ENCODE measurements at regions not wholly inside any gene's neighbourhood (a gene's known extent, or its start where the extent isn't known, plus 50 kb on each side); places are given as distances from the start of the nearest gene placed in this dataset.
A peak's percentile ranks its signal among the peaks of the same experiment; 100 is the strongest.

DNA sequence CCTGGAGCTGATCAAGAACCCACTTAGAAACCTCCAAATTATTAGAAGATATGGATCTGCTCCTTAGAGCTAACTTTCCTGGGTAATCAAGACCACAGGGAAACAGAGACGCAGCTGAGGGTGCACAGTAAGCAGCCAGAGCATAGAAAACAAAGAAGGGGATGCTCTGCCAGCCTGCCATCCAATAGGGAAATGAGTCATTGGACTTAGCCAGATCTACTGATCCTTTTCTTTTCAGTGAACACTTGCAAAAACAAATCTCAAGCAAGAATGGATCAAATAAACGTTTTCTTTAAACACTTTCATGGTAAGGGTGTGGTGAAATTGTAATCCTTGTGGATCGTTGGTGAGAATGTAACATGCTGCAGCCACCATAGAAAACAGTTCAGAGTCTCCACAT lies 474.0 kb downstream of the LTN1 start:
- Mint-ChIP-seq H3K27me3 (no peaks in the 10 kb centered on the region), H3K4me1 (peaks cover 5% of the 10 kb centered on the region), H3K4me3 (no peak overlapping the region), H3K9me3 (no peaks in the 10 kb centered on the region), H3K27ac (no peak overlapping the region), H3K36me3 (no peaks in the 10 kb centered on the region)
- ATAC-seq (ENCODE audit: low read depth), result no peak
- DNase-seq (ENCODE audit: low spot score in 2 of 2), result no peak

DNA sequence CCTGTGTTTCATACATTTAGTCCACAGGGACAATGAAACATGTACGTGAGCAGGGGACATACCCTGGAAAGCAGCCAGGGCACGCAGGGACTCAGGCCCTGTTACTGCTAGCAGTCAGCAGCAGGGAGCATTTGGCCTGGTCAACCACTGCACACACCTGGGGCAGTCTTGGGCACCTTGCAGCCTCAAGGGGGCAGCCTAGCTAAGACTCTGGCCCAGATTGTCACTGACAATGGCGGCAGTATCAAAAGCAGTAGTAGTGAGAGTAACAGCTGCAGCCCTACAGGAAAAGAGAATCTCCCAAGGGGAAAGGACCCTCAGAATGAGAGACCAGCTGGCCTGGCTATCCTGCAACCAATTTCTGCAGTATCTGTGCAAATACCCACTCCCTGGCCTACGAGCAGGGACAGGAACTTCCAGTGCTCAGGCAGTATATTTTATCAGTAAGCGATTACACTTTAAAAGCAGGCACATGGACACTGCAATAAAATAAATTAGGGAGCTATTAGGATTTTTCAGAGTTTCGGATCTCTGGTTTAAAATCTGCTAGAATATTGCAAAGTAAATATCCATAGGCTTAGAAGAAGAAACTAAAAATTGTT lies 475.6 kb downstream of the LTN1 start:
- no peaks in the 10 kb centered on the region for H3K27me3 Mint-ChIP-seq

DNA sequence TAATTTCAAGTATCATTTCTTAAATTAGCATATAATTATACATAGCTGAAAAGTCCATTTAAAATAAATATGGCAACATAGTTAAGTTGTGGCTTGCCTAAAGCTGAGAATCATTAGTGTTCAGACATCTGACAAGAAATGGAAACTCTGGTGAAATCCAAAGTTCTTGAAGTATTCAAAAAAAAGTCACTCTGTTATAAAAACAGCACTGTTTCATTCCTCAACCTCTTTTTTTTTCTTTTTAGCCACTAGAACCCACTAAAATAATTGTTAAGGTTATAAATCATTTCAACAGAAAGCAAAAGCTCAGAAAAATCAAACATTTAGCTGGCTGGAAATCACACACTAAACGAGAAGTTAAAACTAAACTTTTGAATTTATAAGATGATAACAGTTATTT lies 476.7 kb downstream of the LTN1 start:
- no peak overlapping the region for H3K4me3 Mint-ChIP-seq
- no peaks in the 10 kb centered on the region for H3K27me3 Mint-ChIP-seq
- no peaks in the 10 kb centered on the region for H3K36me3 Mint-ChIP-seq
- H3K27ac Mint-ChIP-seq, result no peak overlapping the region
- peaks cover 5% of the 10 kb centered on the region for H3K4me1 Mint-ChIP-seq
- ATAC-seq (ENCODE audit: low read depth) (no peak), DNase-seq (ENCODE audit: low spot score in 2 of 2) (no peak)
- no peaks in the 10 kb centered on the region for H3K9me3 Mint-ChIP-seq

More for the DNA sequence above, 475.6 kb downstream of the LTN1 start:
- H3K4me1 Mint-ChIP-seq, result peaks cover 5% of the 10 kb centered on the region
- H3K4me3 Mint-ChIP-seq, result no peak overlapping the region
- H3K36me3 Mint-ChIP-seq, result no peaks in the 10 kb centered on the region
- no peak overlapping the region for H3K27ac Mint-ChIP-seq
- peak; percentile 45 to 49 for DNase-seq (ENCODE audit: low spot score in 2 of 2)
- no peaks in the 10 kb centered on the region for H3K9me3 Mint-ChIP-seq
- ATAC-seq (ENCODE audit: low read depth), result peak; percentile 98

DNA sequence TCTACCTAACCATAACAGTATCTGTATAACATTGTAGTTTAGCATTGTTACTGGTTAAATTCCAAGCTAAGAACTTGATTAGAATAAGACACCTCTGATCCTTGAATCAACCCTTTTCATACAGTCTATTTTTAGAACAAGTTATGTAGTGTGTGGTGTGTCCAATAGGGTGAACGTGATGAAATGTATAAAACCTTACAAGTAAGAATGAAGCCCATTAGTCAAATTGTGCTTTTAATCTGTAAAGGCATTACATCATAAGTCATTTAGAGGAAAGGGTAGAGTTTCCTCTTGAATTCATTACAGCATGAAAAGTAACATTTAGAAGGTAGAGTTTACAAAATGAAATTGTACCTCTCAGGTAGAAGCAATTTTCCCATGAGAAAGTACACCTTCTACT lies 479.2 kb downstream of the LTN1 start:
- DNase-seq (ENCODE audit: low spot score in 2 of 2), result no peak
- Mint-ChIP-seq H3K4me1 (peaks cover 5% of the 10 kb centered on the region), H3K9me3 (no peaks in the 10 kb centered on the region), H3K27me3 (peaks cover 1% of the 10 kb centered on the region), H3K36me3 (no peaks in the 10 kb centered on the region), H3K4me3 (no peak overlapping the region), H3K27ac (no peak overlapping the region)
- ATAC-seq (ENCODE audit: low read depth), result no peak

DNA sequence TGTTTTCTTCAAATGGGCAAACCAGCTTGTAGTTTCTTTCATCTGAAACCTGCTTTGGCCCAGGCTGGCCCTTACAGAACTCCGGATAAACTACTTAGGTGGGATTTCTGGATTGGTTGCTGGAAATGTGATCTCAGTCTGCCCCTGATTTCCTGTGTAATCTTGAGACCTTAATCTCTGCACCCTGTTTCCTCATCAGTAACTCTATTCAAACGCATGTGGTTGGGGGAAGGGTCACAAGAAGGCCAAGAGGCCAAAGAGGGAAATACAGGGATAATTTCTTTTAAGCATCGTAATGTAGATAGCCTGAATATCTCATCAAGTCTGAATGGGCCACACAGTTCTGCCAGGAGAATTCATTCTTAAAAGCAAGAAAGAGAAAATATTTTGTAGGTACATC lies 483.6 kb downstream of the LTN1 start:
- no peaks in the 10 kb centered on the region for H3K4me1 Mint-ChIP-seq
- H3K4me3 Mint-ChIP-seq, result no peak overlapping the region
- no peak overlapping the region for H3K27ac Mint-ChIP-seq
- peaks cover 1% of the 10 kb centered on the region for H3K27me3 Mint-ChIP-seq
- DNase-seq (ENCODE audit: low spot score in 2 of 2) (no peak), ATAC-seq (ENCODE audit: low read depth) (no peak)
- peaks cover 8% of the 10 kb centered on the region for H3K9me3 Mint-ChIP-seq
- peaks cover 2% of the 10 kb centered on the region for H3K36me3 Mint-ChIP-seq

DNA sequence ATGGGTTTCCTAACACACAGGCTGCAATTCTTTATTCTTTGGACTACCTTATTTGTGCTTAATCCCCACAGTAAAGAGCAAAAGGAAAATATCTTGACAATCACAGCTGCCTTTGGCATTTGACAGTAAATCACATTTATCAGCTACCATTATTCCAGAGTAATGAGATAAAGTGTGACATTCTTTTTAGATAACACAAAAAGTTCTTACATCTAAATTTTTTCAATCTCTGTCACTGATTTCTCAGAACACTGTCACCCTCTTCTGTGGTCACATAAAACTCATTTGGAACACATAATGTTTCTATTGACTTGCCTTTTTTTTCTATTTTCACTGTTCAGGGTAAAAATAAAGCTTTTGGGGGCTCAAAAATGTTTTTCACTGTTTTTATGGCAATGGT lies 484.6 kb downstream of the LTN1 start:
- Mint-ChIP-seq H3K9me3 (peaks cover 8% of the 10 kb centered on the region), H3K4me1 (no peaks in the 10 kb centered on the region), H3K36me3 (peaks cover 2% of the 10 kb centered on the region), H3K27ac (no peak overlapping the region), H3K4me3 (no peak overlapping the region), H3K27me3 (peaks cover 1% of the 10 kb centered on the region)
- DNase-seq (ENCODE audit: low spot score in 2 of 2) (no peak), ATAC-seq (ENCODE audit: low read depth) (no peak)

DNA sequence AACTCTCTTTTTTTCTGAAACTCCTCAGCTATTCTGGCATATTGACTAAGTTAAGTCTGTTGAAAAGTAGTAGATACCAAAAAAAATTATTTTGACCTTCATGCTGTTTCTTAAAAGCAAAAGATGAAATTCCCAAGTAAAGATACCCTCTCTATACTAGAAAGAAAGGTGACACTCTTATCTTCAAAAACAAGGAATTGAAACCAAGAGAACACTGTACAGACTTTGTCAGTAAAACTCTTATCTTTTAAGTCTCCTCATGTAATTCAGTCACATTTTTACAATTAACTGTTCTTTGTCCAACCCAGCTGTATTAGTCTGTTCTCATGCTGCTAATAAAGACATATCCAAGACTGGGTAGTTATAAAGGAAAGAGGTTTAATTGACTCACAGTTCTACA lies 496.2 kb downstream of the LTN1 start:
- ATAC-seq (ENCODE audit: low read depth) (no peak), DNase-seq (ENCODE audit: low spot score in 2 of 2) (no peak)
- peaks cover 4% of the 10 kb centered on the region for H3K9me3 Mint-ChIP-seq
- no peak overlapping the region for H3K27ac Mint-ChIP-seq
- H3K4me3 Mint-ChIP-seq, result no peak overlapping the region
- H3K36me3 Mint-ChIP-seq, result peaks cover 2% of the 10 kb centered on the region
- no peaks in the 10 kb centered on the region for H3K4me1 Mint-ChIP-seq
- H3K27me3 Mint-ChIP-seq, result no peaks in the 10 kb centered on the region

DNA sequence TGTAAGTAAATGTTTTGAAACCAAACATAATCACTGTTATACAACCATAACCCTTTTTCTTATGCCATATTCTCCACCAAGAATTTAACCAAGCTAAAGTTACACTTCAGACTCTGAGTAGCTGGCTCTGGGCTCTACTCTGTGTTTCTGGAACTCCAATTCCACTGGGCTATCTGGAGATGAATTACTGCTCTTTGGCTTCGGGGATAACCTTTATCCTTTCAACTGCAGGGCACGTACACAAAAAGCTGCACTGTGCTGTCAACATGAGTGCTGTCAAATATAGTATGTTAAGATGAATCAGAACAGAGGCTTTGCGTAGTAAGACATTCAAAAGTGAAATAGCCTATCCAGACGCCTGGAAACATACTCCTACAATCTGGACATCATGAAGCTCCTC lies 500.6 kb downstream of the LTN1 start:
- Mint-ChIP-seq H3K4me3 (no peak overlapping the region), H3K4me1 (no peaks in the 10 kb centered on the region), H3K9me3 (no peaks in the 10 kb centered on the region), H3K27me3 (no peaks in the 10 kb centered on the region), H3K27ac (no peak overlapping the region), H3K36me3 (no peaks in the 10 kb centered on the region)
- DNase-seq (ENCODE audit: low spot score in 2 of 2) (no peak), ATAC-seq (ENCODE audit: low read depth) (no peak)

DNA sequence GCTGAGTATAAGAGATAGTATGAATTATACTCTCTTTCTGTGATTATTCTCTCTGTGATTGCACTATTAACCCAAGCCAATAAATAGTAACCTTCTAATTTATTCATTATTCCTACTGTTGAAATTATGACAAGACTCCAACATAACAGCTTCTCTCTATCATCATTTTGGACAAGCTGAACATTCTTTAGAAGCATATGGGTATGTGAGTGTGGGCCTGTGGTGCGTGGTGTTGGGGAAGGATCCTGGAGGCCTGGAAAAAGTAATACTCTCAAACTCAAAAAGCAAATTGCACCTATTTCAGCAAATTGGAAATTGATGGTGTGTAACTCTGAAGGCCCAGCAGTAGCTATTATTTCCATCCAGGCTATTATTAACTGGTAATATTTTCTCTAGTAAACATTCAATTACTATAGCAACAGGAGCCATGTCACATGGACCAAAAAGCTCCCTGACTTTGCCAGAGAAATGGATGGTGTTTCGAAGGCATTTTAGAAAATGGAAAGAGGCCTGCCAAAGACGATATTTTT lies 502.8 kb downstream of the LTN1 start:
- H3K27me3 Mint-ChIP-seq, result no peaks in the 10 kb centered on the region
- no peaks in the 10 kb centered on the region for H3K9me3 Mint-ChIP-seq
- no peak for ATAC-seq (ENCODE audit: low read depth)
- no peaks in the 10 kb centered on the region for H3K36me3 Mint-ChIP-seq
- H3K27ac Mint-ChIP-seq, result no peak overlapping the region
- no peak overlapping the region for H3K4me3 Mint-ChIP-seq
- DNase-seq (ENCODE audit: low spot score in 2 of 2), result no peak
- H3K4me1 Mint-ChIP-seq, result no peaks in the 10 kb centered on the region

DNA sequence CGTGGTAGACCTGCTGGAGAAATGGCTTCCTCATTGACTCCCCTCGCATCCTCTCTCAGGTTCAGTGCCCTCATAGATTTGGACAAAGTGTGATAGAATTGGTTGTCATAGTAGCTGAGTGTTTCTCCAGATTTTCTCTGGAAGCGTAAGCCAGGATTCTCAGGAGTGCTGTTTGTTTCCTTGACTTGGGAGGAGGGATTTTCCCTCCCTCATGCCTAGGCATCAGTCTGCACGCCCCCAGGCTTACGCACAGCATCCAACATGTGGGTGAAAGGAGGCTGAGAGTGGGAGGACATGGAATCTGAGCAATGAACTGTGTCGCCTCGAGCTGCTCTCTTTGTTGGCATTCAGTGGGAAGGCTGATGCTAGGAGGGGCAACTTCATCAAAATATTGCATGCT lies 503.5 kb downstream of the LTN1 start:
- no peak overlapping the region for H3K4me3 Mint-ChIP-seq
- ATAC-seq (ENCODE audit: low read depth), result no peak

DNA sequence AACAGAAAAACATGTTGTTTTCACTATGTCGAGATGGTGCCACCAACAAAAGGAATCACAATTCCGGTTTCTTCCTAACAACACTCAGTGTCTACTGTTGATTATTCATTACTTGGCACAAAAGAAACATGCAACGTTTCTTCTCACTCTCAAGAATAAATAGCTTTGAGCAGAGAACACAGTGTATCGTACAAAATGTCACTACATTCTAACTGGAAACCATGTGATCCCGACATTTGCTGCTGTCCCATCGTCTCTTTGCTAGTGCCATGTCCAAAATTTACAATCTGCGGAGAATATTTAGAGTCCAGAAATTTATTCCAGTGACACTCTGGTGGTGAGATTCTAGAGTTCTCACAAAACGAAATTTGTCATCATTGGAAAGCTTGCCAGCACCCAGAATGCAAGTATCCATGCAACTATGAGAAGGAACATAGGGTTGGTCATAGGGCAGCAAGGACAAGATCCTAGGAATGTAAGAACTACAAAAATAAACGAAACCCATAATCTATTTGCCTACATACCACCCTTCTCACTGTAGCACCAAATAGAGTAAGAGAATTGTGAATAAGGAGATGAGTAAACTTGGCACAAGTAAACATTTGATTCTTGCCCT lies 505.1 kb downstream of the LTN1 start:
- Mint-ChIP-seq H3K4me3 (no peak overlapping the region), H3K9me3 (no peaks in the 10 kb centered on the region), H3K27me3 (no peaks in the 10 kb centered on the region), H3K27ac (no peak overlapping the region), H3K4me1 (no peaks in the 10 kb centered on the region), H3K36me3 (no peaks in the 10 kb centered on the region)
- DNase-seq (ENCODE audit: low spot score in 2 of 2), result no peak
- ATAC-seq (ENCODE audit: low read depth), result no peak

More for the DNA sequence above, 503.5 kb downstream of the LTN1 start:
- Mint-ChIP-seq H3K27me3 (no peaks in the 10 kb centered on the region), H3K9me3 (no peaks in the 10 kb centered on the region), H3K27ac (no peak overlapping the region), H3K4me1 (no peaks in the 10 kb centered on the region), H3K36me3 (no peaks in the 10 kb centered on the region)
- no peak for DNase-seq (ENCODE audit: low spot score in 2 of 2)

DNA sequence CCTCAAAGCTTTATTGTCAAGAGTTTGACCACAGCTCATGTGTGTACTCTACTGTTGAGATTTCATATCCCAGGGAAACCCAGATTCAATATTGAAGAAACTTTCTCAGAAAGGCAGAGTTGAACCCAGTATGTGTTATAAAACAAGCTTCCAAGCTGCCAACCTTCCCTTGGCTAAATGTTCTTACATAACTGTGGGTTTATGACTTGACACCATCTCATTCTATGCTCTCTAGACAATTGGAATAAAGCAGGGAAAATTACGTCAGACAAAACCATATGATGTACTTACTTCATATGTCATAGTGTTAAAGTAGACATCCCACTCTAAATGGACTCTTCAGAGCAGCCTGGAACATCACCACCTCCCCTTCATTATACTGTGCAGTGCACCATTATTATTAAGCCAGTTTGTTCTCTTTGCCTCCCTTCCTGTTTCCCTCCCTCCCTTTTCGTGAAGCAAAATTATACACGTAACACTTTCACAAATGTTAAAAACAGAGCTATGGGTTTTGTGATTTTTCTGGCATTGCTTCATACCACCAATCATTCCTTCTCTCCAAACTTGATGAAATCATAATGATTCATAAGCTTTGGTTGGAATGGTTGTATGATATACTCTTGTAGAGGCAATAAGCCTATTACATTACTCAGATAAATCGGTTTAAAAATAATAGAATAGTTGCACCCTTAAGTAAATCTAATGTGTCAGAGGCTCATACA lies 507.2 kb downstream of the LTN1 start:
- peaks cover 1% of the 10 kb centered on the region for H3K4me1 Mint-ChIP-seq
- no peak for ATAC-seq (ENCODE audit: low read depth)
- H3K27ac Mint-ChIP-seq, result no peak overlapping the region
- no peak overlapping the region for H3K4me3 Mint-ChIP-seq
- H3K27me3 Mint-ChIP-seq, result no peaks in the 10 kb centered on the region
- no peaks in the 10 kb centered on the region for H3K36me3 Mint-ChIP-seq
- DNase-seq (ENCODE audit: low spot score in 2 of 2), result no peak
- no peaks in the 10 kb centered on the region for H3K9me3 Mint-ChIP-seq

DNA sequence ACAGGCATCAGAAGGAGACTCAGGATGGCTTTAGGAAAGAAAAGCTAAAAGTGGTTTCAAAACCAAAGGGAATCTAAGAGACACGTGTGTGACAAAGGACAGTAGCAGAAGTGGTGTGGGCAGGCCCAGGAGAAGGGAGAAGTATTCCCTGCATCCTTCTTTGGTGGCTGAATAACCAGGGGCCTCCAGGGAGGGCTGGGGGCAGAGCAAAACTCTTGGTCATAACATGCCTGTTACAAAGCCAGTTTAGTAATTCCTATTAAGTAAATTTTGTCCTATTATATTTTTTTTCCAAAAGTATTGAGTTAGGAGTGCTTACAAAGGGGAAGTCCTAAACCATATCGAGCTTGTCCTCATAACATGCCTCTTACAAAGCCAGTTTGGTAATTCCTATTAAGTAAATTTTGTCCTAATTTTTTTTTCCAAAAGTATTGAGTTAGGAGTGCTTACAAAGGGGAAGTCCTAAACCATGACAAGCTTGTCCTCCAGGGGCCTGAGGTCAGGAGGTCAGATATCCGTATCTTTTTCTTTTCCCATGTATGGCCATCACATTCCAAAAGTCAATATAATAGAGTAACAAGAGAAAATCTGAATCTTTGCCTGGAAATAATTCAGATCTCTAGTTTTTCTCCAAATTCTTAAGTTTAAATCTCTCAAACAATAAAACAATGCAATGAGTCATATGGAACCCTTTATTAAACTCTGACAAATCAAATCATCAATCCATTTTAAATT lies 509.2 kb downstream of the LTN1 start:
- peaks cover 5% of the 10 kb centered on the region for H3K4me1 Mint-ChIP-seq
- H3K36me3 Mint-ChIP-seq, result no peaks in the 10 kb centered on the region
- H3K27me3 Mint-ChIP-seq, result no peaks in the 10 kb centered on the region
- DNase-seq (ENCODE audit: low spot score in 2 of 2) (no peak), ATAC-seq (ENCODE audit: low read depth) (no peak)
- no peaks in the 10 kb centered on the region for H3K9me3 Mint-ChIP-seq
- no peak overlapping the region for H3K27ac Mint-ChIP-seq
- no peak overlapping the region for H3K4me3 Mint-ChIP-seq

DNA sequence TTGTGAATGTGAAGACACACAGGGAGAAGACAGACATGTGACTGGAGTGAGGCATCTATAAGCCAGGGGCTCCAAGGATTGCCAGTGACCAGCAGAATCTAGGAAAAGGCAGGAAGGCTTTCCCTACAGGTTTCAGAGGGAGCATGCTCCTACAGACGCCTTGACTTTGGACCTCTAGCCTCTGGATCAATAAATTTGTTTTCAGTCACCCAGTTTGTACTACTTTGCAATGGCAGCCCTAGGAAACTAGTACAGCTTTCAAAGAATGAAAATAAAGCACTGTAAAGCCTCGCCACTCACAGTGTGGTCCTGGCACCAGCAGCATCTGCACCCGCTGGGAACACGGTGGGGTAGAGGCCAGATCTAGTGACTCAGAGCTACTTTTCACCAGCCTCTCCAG lies 510.0 kb downstream of the LTN1 start:
- Mint-ChIP-seq H3K27me3 (no peaks in the 10 kb centered on the region), H3K27ac (no peak overlapping the region), H3K9me3 (no peaks in the 10 kb centered on the region), H3K4me1 (peaks cover 5% of the 10 kb centered on the region), H3K36me3 (no peaks in the 10 kb centered on the region), H3K4me3 (no peak overlapping the region)
- DNase-seq (ENCODE audit: low spot score in 2 of 2) (no peak), ATAC-seq (ENCODE audit: low read depth) (no peak)
